Activated B cell treated with CpG ODN at 0.5 μM for 24 hours (primary cell): ENCODE measurements at regions not wholly inside any gene's neighbourhood (a gene's known extent, or its start where the extent isn't known, plus 50 kb on each side); places are given as distances from the start of the nearest gene placed in this dataset.

Source experiments
- ATAC-seq: fragments of 200-7000 bp; cut with Tn5 transposase; one replicate; pipeline ENCODE4 v1.10.0; 2021; ENCODE audit warnings: low read depth, mild to moderate bottlenecking, moderate library complexity
- CTCF ChIA-PET: fragments of 350-600 bp; sonication (Branson Sonifier 250); formaldehyde crosslinking; loops from one replicate; lab custom pipeline; 2021; ENCODE audit warnings: antibody characterized with exemption; lab: Charles Lee
- POLR2A ChIA-PET: fragments of 350-600 bp; sonication (Branson Sonifier 250); formaldehyde crosslinking; loops from one replicate; lab custom pipeline; 2021; ENCODE audit warnings: antibody characterized with exemption; lab: Charles Lee
- DNase-seq: peaks from one replicate; pipeline ENCODE4 v3.0.0; 2022
- H3K27ac Mint-ChIP-seq: one replicate; pipeline ENCODE4 v1.8.0; 2020; ENCODE audit warnings: mixed read lengths
- H3K27me3 Mint-ChIP-seq: one replicate; pipeline ENCODE4 v1.8.0; 2021; ENCODE audit warnings: mixed read lengths
- H3K36me3 Mint-ChIP-seq: one replicate; pipeline ENCODE4 v1.8.0; 2021; ENCODE audit warnings: low read depth, mixed read lengths
- H3K4me1 Mint-ChIP-seq: one replicate; pipeline ENCODE4 v1.8.0; 2021; ENCODE audit warnings: mixed read lengths
- H3K4me3 Mint-ChIP-seq: one replicate; pipeline ENCODE4 v1.8.0; 2020; ENCODE audit warnings: mild to moderate bottlenecking, mixed read lengths
- H3K9me3 Mint-ChIP-seq: one replicate; pipeline ENCODE4 v1.8.0; 2020; ENCODE audit warnings: mixed read lengths
- CTCF ChIP-seq: fragments of 200-600 bp; IDR thresholded peaks from one replicate; pipeline ENCODE4 v1.8.0; 2022; ENCODE audit warnings: antibody characterized with exemption, mild to moderate bottlenecking
- intact Hi-C: fragments of 100-400 bp; cut with micrococcal nuclease; formaldehyde crosslinking; loops from one replicate; pipeline ENCODE4 v1.15.1; 2024

GRCh38 chr22:49086606-49087157 lies 741.0 kb downstream of the BRD1 start:
- ChIA-PET POLR2A (no interaction called here), CTCF (no interaction called here)
- intact Hi-C loops = no loop called here
- Mint-ChIP-seq H3K4me3 (no peak overlapping the region), H3K4me1 (no peaks in the 10 kb centered on the region), H3K9me3 (no peaks in the 10 kb centered on the region), H3K27me3 (no peaks in the 10 kb centered on the region), H3K36me3 (no peaks in the 10 kb centered on the region), H3K27ac (no peak overlapping the region)
- ATAC-seq (no peak), DNase-seq (no peak)
- TF ChIP-seq CTCF = no peak

- ChIA-PET CTCF (no interaction called here), POLR2A (no interaction called here)
- DNase-seq = no peak
- Mint-ChIP-seq H3K4me3 (no peak overlapping the region), H3K9me3 (no peaks in the 10 kb centered on the region), H3K4me1 (no peaks in the 10 kb centered on the region), H3K27me3 (no peaks in the 10 kb centered on the region), H3K27ac (no peak overlapping the region), H3K36me3 (no peaks in the 10 kb centered on the region)
- TF ChIP-seq CTCF = no peak
- intact Hi-C loops = no loop called here
- ATAC-seq = no peak
These were observed 741.5 kb downstream of the BRD1 start for GRCh38 chr22:49086181-49086580.

GRCh38 chr22:49084206-49084605 lies 743.5 kb downstream of the BRD1 start:
- DNase-seq = no peak
- no peak overlapping the region for H3K4me3 Mint-ChIP-seq
- CTCF ChIA-PET = no interaction called here

GRCh38 chr22:49083607-49084006 lies 744.1 kb downstream of the BRD1 start:
- intact Hi-C loops = no loop called here
- POLR2A ChIA-PET = no interaction called here
- ATAC-seq = no peak

More at GRCh38 chr22:49084206-49084605, 743.5 kb downstream of the BRD1 start:
- ATAC-seq = no peak
- TF ChIP-seq CTCF = no peak
- POLR2A ChIA-PET = no interaction called here
- Mint-ChIP-seq H3K27ac (no peak overlapping the region), H3K27me3 (no peaks in the 10 kb centered on the region), H3K36me3 (no peaks in the 10 kb centered on the region), H3K9me3 (no peaks in the 10 kb centered on the region), H3K4me1 (no peaks in the 10 kb centered on the region)
- intact Hi-C loops = no loop called here

GRCh38 chr22:49082451-49082850 lies 745.2 kb downstream of the BRD1 start:
- Mint-ChIP-seq H3K36me3 (no peaks in the 10 kb centered on the region), H3K27me3 (no peaks in the 10 kb centered on the region), H3K4me3 (no peak overlapping the region), H3K4me1 (no peaks in the 10 kb centered on the region), H3K9me3 (no peaks in the 10 kb centered on the region), H3K27ac (no peak overlapping the region)
- TF ChIP-seq CTCF = no peak
- ChIA-PET CTCF (no interaction called here), POLR2A (no interaction called here)
- no peak for DNase-seq
- intact Hi-C loops = no loop called here
- no peak for ATAC-seq

More at GRCh38 chr22:49083607-49084006, 744.1 kb downstream of the BRD1 start:
- no peak for DNase-seq
- Mint-ChIP-seq H3K27me3 (no peaks in the 10 kb centered on the region), H3K9me3 (no peaks in the 10 kb centered on the region), H3K27ac (no peak overlapping the region), H3K36me3 (no peaks in the 10 kb centered on the region), H3K4me3 (no peak overlapping the region), H3K4me1 (no peaks in the 10 kb centered on the region)
- CTCF ChIA-PET = no interaction called here
- no peak for TF ChIP-seq CTCF
